Gastroesophageal sphincter (tissue), 3 donors: ENCODE measurements at regions not wholly inside any gene's neighbourhood (a gene's known extent, or its start where the extent isn't known, plus 50 kb on each side); places are given as distances from the start of the nearest gene placed in this dataset.

Experiments used
- EP300 ChIP-seq: sonication (generic); formaldehyde crosslinking; IDR thresholded peaks from one replicate; pipeline ENCODE4 v1.6.1; 2017; ENCODE audit warnings: antibody characterized with exemption, mild to moderate bottlenecking
- POLR2A ChIP-seq, 2 donors: fragments of 450-650 bp; IDR thresholded peaks; one replicate each; pipeline ENCODE4 v1.6.1; 2017; ENCODE audit warnings: antibody characterized with exemption in 2 of 2, mild to moderate bottlenecking in 2 of 2, moderate library complexity in 1 of 2
- POLR2AphosphoS5 ChIP-seq: sonication (generic); formaldehyde crosslinking; IDR thresholded peaks from one replicate; pipeline ENCODE4 v1.6.1; 2017; ENCODE audit warnings: antibody characterized with exemption
- TF ChIP-seq, protein P1 (sequence below), 4 experiments: fragments of 200-600 bp in 2 of 4; fragments of 450-650 bp in 2 of 4; sonication (generic) in 1 of 4; IDR thresholded peaks; one replicate each; pipeline ENCODE4 v1.5.1; 2017 to 2019; ENCODE audit warnings: antibody characterized with exemption in 4 of 4, mild to moderate bottlenecking in 2 of 4, moderate library complexity in 2 of 4

DNA sequence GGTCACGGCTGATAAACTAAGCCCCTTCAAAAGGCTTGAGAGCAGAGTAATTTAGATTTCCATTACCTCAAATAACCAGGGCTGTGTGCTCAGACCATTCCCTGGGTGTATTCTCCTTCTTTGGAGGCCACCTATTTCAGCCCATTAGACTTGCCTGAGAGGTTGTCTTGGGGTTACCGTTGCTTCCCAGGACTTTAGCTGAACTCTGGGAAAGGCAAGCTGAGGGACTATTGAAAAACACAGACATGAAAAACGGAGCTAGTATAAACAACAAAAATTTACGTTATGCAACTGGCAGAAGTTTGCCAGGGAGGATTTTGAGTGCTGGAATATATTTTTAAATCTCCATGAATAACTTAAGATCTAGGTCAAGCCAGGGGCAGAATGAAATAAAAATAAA is 561.0 kb upstream of the TNP1 start:
- TF ChIP-seq, protein P1, sequence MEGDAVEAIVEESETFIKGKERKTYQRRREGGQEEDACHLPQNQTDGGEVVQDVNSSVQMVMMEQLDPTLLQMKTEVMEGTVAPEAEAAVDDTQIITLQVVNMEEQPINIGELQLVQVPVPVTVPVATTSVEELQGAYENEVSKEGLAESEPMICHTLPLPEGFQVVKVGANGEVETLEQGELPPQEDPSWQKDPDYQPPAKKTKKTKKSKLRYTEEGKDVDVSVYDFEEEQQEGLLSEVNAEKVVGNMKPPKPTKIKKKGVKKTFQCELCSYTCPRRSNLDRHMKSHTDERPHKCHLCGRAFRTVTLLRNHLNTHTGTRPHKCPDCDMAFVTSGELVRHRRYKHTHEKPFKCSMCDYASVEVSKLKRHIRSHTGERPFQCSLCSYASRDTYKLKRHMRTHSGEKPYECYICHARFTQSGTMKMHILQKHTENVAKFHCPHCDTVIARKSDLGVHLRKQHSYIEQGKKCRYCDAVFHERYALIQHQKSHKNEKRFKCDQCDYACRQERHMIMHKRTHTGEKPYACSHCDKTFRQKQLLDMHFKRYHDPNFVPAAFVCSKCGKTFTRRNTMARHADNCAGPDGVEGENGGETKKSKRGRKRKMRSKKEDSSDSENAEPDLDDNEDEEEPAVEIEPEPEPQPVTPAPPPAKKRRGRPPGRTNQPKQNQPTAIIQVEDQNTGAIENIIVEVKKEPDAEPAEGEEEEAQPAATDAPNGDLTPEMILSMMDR (IDR thresholded peaks at IDR 0.05), result no peak
- TF ChIP-seq POLR2A (IDR thresholded peaks at IDR 0.05) (no peak), EP300 (no peak), POLR2AphosphoS5 (peak; percentile 78)
